Rectal smooth muscle tissue (tissue), 1 donor: ENCODE measurements at regions not wholly inside any gene's neighbourhood (a gene's known extent, or its start where the extent isn't known, plus 50 kb on each side); places are given as distances from the start of the nearest gene placed in this dataset.

ENCODE experiments used
- H3K27ac ChIP-seq: one replicate; pipeline ENCODE4 v1.7.0; 2013; ENCODE audit warnings: low read depth, low read length, inconsistent platforms
- H3K27me3 ChIP-seq: one replicate; pipeline ENCODE4 v1.7.0; 2013; ENCODE audit warnings: low read length; ENCODE audit not compliant: control insufficient read depth, insufficient read depth
- H3K36me3 ChIP-seq: one replicate; pipeline ENCODE4 v1.7.0; 2013; ENCODE audit warnings: low read length; ENCODE audit not compliant: control insufficient read depth, insufficient read depth
- H3K4me1 ChIP-seq: one replicate; pipeline ENCODE4 v1.7.0; 2013; ENCODE audit warnings: low read length; ENCODE audit not compliant: control insufficient read depth, insufficient read depth
- H3K4me3 ChIP-seq: one replicate; pipeline ENCODE4 v1.7.0; 2013; ENCODE audit warnings: low read length
- H3K9ac ChIP-seq: one replicate; pipeline ENCODE4 v1.7.0; 2013; ENCODE audit warnings: low read length

- H3K27ac ChIP-seq: no peak overlapping the region
- H3K4me1 ChIP-seq: no peaks in the 10 kb centered on the region
- H3K36me3 ChIP-seq: no peaks in the 10 kb centered on the region
- H3K27me3 ChIP-seq: no peaks in the 10 kb centered on the region
- no peak overlapping the region for H3K9ac ChIP-seq
- H3K4me3 ChIP-seq: no peak overlapping the region
These were observed 403.7 kb downstream of the SIPA1L2 start for GRCh38 chr1:232226197-232226712.

- H3K27me3 ChIP-seq: no peaks in the 10 kb centered on the region
- H3K4me3 ChIP-seq: no peak overlapping the region
- H3K4me1 ChIP-seq: no peaks in the 10 kb centered on the region
- no peak overlapping the region for H3K9ac ChIP-seq
- no peak overlapping the region for H3K27ac ChIP-seq
- H3K36me3 ChIP-seq: no peaks in the 10 kb centered on the region
These were observed 404.4 kb downstream of the SIPA1L2 start for GRCh38 chr1:232225336-232226131.

GRCh38 chr1:232223887-232224286 lies 406.0 kb downstream of the SIPA1L2 start:
- no peaks in the 10 kb centered on the region for H3K36me3 ChIP-seq
- no peaks in the 10 kb centered on the region for H3K27me3 ChIP-seq
- H3K9ac ChIP-seq: no peak overlapping the region
- H3K4me3 ChIP-seq: no peak overlapping the region
- no peaks in the 10 kb centered on the region for H3K4me1 ChIP-seq
- no peak overlapping the region for H3K27ac ChIP-seq

- Histone ChIP-seq H3K9ac (no peak overlapping the region), H3K27ac (no peak overlapping the region), H3K4me3 (no peak overlapping the region), H3K4me1 (no peaks in the 10 kb centered on the region), H3K36me3 (no peaks in the 10 kb centered on the region), H3K27me3 (no peaks in the 10 kb centered on the region)
These were observed 406.7 kb downstream of the SIPA1L2 start for GRCh38 chr1:232223183-232223708.

GRCh38 chr1:232222614-232223013 lies 407.3 kb downstream of the SIPA1L2 start:
- Histone ChIP-seq H3K4me3 (no peak overlapping the region), H3K36me3 (no peaks in the 10 kb centered on the region), H3K4me1 (no peaks in the 10 kb centered on the region), H3K27me3 (no peaks in the 10 kb centered on the region), H3K9ac (no peak overlapping the region), H3K27ac (no peak overlapping the region)

- Histone ChIP-seq H3K36me3 (no peaks in the 10 kb centered on the region), H3K27ac (no peak overlapping the region), H3K9ac (no peak overlapping the region), H3K4me3 (no peak overlapping the region), H3K4me1 (no peaks in the 10 kb centered on the region), H3K27me3 (no peaks in the 10 kb centered on the region)
These were observed 408.0 kb downstream of the SIPA1L2 start for GRCh38 chr1:232221802-232222499.

- Histone ChIP-seq H3K4me1 (no peaks in the 10 kb centered on the region), H3K27ac (no peak overlapping the region), H3K4me3 (no peak overlapping the region), H3K36me3 (no peaks in the 10 kb centered on the region), H3K27me3 (no peaks in the 10 kb centered on the region), H3K9ac (no peak overlapping the region)
These were observed 410.7 kb downstream of the SIPA1L2 start for GRCh38 chr1:232218955-232219865.

- Histone ChIP-seq H3K4me1 (no peaks in the 10 kb centered on the region), H3K4me3 (no peak overlapping the region), H3K9ac (no peak overlapping the region), H3K36me3 (no peaks in the 10 kb centered on the region), H3K27ac (no peak overlapping the region), H3K27me3 (no peaks in the 10 kb centered on the region)
These were observed 416.0 kb downstream of the SIPA1L2 start for GRCh38 chr1:232213928-232214327.

GRCh38 chr1:232212253-232212652 lies 417.7 kb downstream of the SIPA1L2 start:
- H3K4me3 ChIP-seq: no peak overlapping the region
- H3K36me3 ChIP-seq: no peaks in the 10 kb centered on the region
- H3K9ac ChIP-seq: no peak overlapping the region
- H3K4me1 ChIP-seq: no peaks in the 10 kb centered on the region
- H3K27ac ChIP-seq: no peak overlapping the region
- H3K27me3 ChIP-seq: no peaks in the 10 kb centered on the region

- Histone ChIP-seq H3K4me1 (no peaks in the 10 kb centered on the region), H3K36me3 (no peaks in the 10 kb centered on the region), H3K4me3 (no peak overlapping the region)
These were observed 418.8 kb downstream of the SIPA1L2 start for GRCh38 chr1:232211149-232211548.

GRCh38 chr1:232209357-232209756 lies 420.6 kb downstream of the SIPA1L2 start:
- H3K9ac ChIP-seq: no peak overlapping the region
- no peak overlapping the region for H3K4me3 ChIP-seq
- H3K27me3 ChIP-seq: no peaks in the 10 kb centered on the region
- no peaks in the 10 kb centered on the region for H3K4me1 ChIP-seq
- H3K36me3 ChIP-seq: no peaks in the 10 kb centered on the region
- H3K27ac ChIP-seq: no peak overlapping the region

More at GRCh38 chr1:232211149-232211548, 418.8 kb downstream of the SIPA1L2 start:
- H3K27ac ChIP-seq: no peak overlapping the region
- no peaks in the 10 kb centered on the region for H3K27me3 ChIP-seq
- no peak overlapping the region for H3K9ac ChIP-seq
